ENCODE measurements at regions not wholly inside any gene's neighbourhood (a gene's known extent, or its start where the extent isn't known, plus 50 kb on each side); places are given as distances from the start of the nearest gene placed in this dataset.

DNA sequence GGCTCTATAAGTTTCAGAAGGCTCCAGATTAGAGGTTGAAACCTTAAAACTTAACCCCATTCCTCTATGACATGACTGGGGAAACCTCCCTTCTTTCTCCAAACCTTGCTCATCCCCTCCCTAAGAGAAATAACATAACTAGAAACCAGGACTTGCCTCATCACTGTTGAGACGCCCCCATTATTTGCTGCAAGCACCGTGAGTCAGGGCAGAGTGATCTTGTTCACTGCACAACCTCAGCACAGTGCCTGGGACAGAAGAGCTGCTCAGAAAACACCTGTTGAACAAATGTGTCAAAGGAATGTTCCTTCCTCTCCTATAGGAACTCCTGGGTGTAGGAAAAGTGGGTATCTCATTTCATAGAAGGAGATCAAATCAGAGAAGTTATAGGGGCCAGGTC is 132.7 kb upstream of the CTAGE1 start:
- H3K9me3 ChIP-seq (ENCODE audit: control insufficient read depth in 5 of 5, low read length in 5 of 5) = no peaks in the 10 kb centered on the region
- peaks cover 0 to 9% (median 3%) of the 10 kb centered on the region in 5 donors for H3K4me1 ChIP-seq (ENCODE audit: control insufficient read depth in 5 of 5, insufficient read depth in 5 of 5, low read length in 5 of 5)
- H3K4me3 ChIP-seq (ENCODE audit: low read depth in 1 of 5, low read length in 5 of 5) = no peak overlapping the region
- H3K27me3 ChIP-seq (ENCODE audit: control insufficient read depth in 5 of 5, insufficient read depth in 4 of 5, low read length in 5 of 5) = peaks cover 0 to 3% (median 0%) of the 10 kb centered on the region in 5 donors
- H3K36me3 ChIP-seq (ENCODE audit: control insufficient read depth in 5 of 5, insufficient read depth in 5 of 5, low read length in 5 of 5) = no peaks in the 10 kb centered on the region
- H3K9ac ChIP-seq (ENCODE audit: low read length in 5 of 5) = no peak overlapping the region
- H3K27ac ChIP-seq (ENCODE audit: low read depth, low read length) = no peak overlapping the region

DNA sequence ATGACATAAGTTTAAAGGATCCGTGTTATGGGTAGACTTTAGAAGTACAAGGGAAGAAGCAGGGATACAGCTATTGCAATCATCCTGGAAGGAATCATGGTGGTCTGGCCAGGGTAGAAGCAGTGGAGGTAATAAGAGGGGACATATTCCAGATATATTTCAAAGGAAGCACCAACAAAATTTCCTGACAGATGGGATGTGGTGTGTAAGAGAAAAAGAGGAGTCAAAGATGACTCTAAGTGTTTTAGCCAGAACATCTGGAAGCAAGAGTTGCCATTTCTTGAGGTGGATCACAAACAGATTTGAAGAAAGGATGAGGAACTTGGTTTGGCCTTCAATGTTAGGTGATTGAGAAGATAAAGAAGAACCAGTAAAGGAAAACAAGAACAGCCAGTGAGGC is 133.1 kb upstream of the CTAGE1 start:
- peaks cover 0 to 3% (median 0%) of the 10 kb centered on the region in 5 donors for H3K27me3 ChIP-seq (ENCODE audit: control insufficient read depth in 5 of 5, insufficient read depth in 4 of 5, low read length in 5 of 5)
- H3K4me3 ChIP-seq (ENCODE audit: low read depth in 1 of 5, low read length in 5 of 5) = no peak overlapping the region
- H3K4me1 ChIP-seq (ENCODE audit: control insufficient read depth in 5 of 5, insufficient read depth in 5 of 5, low read length in 5 of 5) = peaks cover 0 to 9% (median 3%) of the 10 kb centered on the region in 5 donors
- no peaks in the 10 kb centered on the region for H3K9me3 ChIP-seq (ENCODE audit: control insufficient read depth in 5 of 5, low read length in 5 of 5)
- H3K36me3 ChIP-seq (ENCODE audit: control insufficient read depth in 5 of 5, insufficient read depth in 5 of 5, low read length in 5 of 5) = no peaks in the 10 kb centered on the region
- H3K9ac ChIP-seq (ENCODE audit: low read length in 5 of 5) = no peak overlapping the region
- no peak overlapping the region for H3K27ac ChIP-seq (ENCODE audit: low read depth, low read length)

DNA sequence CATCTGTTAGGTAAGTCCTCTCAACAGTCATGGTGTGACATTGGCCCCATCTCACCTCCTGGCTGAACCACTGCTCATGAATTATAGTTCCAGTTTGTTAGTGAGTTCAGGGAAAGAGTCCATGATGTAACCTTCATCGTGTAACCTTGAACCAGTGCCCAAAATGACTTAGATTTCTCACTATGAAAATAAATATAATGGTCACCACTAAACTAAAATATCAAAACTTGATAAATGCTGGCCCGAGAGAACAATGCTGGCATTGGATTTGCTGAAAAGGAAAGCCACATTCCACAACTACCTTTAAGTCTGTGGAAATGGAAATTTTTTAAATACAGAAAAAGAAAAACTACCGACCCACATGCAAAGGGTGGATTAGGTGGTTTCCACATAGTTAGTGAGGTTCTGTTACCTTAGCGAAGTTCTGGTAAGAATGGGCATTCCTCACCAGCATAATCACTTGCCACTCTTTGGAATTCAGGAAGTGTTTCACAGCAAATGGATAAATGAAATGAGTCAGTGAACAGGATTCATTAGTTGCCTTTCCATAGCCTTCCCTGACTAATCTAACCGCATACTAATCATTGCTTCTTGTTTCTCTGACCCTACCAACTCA is 133.9 kb upstream of the CTAGE1 start:
- Histone ChIP-seq H3K27ac (ENCODE audit: low read depth, low read length) (no peak overlapping the region), H3K9me3 (ENCODE audit: control insufficient read depth in 5 of 5, low read length in 5 of 5) (no peaks in the 10 kb centered on the region), H3K27me3 (ENCODE audit: control insufficient read depth in 5 of 5, insufficient read depth in 4 of 5, low read length in 5 of 5) (peaks cover 0 to 3% (median 0%) of the 10 kb centered on the region in 5 donors), H3K36me3 (ENCODE audit: control insufficient read depth in 5 of 5, insufficient read depth in 5 of 5, low read length in 5 of 5) (no peaks in the 10 kb centered on the region), H3K4me3 (ENCODE audit: low read depth in 1 of 5, low read length in 5 of 5) (no peak overlapping the region), H3K4me1 (ENCODE audit: control insufficient read depth in 5 of 5, insufficient read depth in 5 of 5, low read length in 5 of 5) (peaks cover 0 to 5% (median 2%) of the 10 kb centered on the region in 5 donors), H3K9ac (ENCODE audit: low read length in 5 of 5) (no peak overlapping the region)

DNA sequence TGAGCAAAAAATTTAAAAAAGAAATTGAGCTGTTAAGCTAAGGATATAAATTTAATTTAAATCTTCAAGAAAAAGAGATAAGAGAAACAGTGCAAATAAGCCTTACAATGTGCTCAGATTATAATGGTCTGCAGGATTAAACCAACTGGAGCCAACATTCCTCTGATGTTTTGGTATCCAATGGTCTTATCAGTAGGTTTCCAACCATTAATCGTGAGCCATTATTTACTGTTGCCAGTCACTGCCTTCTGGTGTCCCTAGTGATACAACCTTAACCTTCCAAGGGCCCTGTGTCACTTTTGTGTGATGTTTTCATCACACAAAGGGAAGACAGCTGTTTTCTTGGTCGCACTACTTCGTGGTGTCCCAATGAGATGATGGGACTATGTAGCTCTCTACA is 134.5 kb upstream of the CTAGE1 start:
- H3K9ac ChIP-seq (ENCODE audit: low read length in 5 of 5) = no peak overlapping the region
- no peaks in the 10 kb centered on the region for H3K36me3 ChIP-seq (ENCODE audit: control insufficient read depth in 5 of 5, insufficient read depth in 5 of 5, low read length in 5 of 5)
- no peaks in the 10 kb centered on the region for H3K9me3 ChIP-seq (ENCODE audit: control insufficient read depth in 5 of 5, low read length in 5 of 5)
- H3K4me1 ChIP-seq (ENCODE audit: control insufficient read depth in 5 of 5, insufficient read depth in 5 of 5, low read length in 5 of 5) = peaks cover 0 to 3% (median 2%) of the 10 kb centered on the region in 5 donors
- no peak overlapping the region for H3K4me3 ChIP-seq (ENCODE audit: low read depth in 1 of 5, low read length in 5 of 5)
- H3K27me3 ChIP-seq (ENCODE audit: control insufficient read depth in 5 of 5, insufficient read depth in 4 of 5, low read length in 5 of 5) = peaks cover 0 to 3% (median 0%) of the 10 kb centered on the region in 5 donors
- no peak overlapping the region for H3K27ac ChIP-seq (ENCODE audit: low read depth, low read length)

DNA sequence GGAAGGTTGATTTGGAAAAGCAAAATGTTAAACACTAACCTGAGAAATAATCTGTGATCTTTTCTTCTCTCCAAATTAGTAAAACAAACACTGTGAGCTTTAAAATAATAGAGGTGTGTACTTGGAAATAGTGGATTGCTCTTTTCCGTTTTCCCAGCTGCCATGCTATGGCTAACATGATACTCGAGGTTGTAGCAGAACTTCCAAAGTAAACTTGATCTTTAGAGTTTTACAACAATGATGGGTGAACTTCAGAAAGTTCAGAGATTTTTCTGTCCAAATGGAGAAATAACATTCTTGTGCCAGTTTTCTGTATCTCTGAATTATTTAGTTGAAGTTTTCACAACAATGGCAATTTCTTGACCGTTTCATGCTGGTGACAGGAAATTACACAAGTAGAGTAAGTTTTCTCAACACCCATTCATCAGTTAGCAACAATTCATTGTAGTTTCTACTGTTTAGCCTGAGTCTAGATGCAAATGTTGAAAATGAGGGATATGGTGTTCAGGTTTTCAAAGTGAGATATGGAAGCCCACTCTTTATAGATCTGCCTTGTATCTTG is 135.3 kb upstream of the CTAGE1 start:
- peaks cover 0 to 3% (median 0%) of the 10 kb centered on the region in 5 donors for H3K27me3 ChIP-seq (ENCODE audit: control insufficient read depth in 5 of 5, insufficient read depth in 4 of 5, low read length in 5 of 5)
- H3K9ac ChIP-seq (ENCODE audit: low read length in 5 of 5) = no peak overlapping the region
- H3K4me1 ChIP-seq (ENCODE audit: control insufficient read depth in 5 of 5, insufficient read depth in 5 of 5, low read length in 5 of 5) = peaks cover 0 to 3% (median 2%) of the 10 kb centered on the region in 5 donors
- H3K36me3 ChIP-seq (ENCODE audit: control insufficient read depth in 5 of 5, insufficient read depth in 5 of 5, low read length in 5 of 5) = no peaks in the 10 kb centered on the region
- H3K27ac ChIP-seq (ENCODE audit: low read depth, low read length) = no peak overlapping the region
- no peak overlapping the region for H3K4me3 ChIP-seq (ENCODE audit: low read depth in 1 of 5, low read length in 5 of 5)
- H3K9me3 ChIP-seq (ENCODE audit: control insufficient read depth in 5 of 5, low read length in 5 of 5) = no peaks in the 10 kb centered on the region

DNA sequence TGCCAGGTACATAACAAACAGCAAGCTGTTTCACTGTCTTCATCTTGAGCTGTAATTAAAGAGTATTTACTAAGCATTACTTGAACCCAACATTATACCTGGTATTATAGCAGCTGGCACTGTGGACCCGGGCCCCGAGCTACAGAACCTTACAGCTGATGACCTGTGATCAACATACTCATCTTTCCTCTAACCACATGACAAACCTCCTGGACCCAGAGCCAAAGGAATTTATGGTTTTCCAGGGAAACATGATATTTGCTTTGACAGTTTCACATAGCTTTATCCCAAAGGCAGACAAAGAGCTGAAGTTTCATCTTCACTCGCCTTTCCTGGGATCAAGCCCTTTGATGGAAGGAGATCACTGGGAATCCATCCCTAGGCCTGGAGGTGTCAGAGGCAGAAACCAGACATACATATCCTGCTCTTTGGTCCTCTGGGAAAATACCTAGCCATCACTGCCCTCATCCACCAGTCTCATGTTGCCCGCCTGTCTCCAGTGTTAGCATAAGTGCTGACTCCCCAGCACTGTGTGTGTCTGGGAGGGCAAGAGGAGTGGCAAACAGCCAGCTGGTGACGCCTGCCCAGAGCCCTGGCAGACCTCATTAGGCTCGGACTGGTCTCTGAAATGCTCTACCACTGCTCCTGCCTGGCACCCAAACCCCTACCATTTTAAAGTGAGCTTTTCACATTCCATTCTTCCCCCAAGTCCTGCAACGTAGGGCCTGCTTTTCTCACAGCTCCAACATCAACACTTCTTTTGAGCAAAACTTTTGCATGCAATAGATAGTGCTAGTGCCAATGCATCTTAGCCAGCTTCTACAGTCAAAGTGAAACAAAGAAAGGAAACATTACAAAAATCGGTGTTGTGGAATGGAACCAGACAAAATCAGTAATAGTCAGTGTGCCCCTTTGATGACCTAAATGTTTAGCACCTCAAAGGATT is 138.8 kb upstream of the CTAGE1 start:
- Histone ChIP-seq H3K27ac (ENCODE audit: low read depth, low read length) (no peak overlapping the region), H3K27me3 (ENCODE audit: control insufficient read depth in 5 of 5, insufficient read depth in 4 of 5, low read length in 5 of 5) (peaks cover 0 to 4% (median 0%) of the 10 kb centered on the region in 5 donors), H3K4me3 (ENCODE audit: low read depth in 1 of 5, low read length in 5 of 5) (no peak overlapping the region), H3K4me1 (ENCODE audit: control insufficient read depth in 5 of 5, insufficient read depth in 5 of 5, low read length in 5 of 5) (peaks cover 0 to 14% (median 9%) of the 10 kb centered on the region in 5 donors), H3K9ac (ENCODE audit: low read length in 5 of 5) (no peak overlapping the region), H3K9me3 (ENCODE audit: control insufficient read depth in 5 of 5, low read length in 5 of 5) (no peaks in the 10 kb centered on the region), H3K36me3 (ENCODE audit: control insufficient read depth in 5 of 5, insufficient read depth in 5 of 5, low read length in 5 of 5) (no peaks in the 10 kb centered on the region)

DNA sequence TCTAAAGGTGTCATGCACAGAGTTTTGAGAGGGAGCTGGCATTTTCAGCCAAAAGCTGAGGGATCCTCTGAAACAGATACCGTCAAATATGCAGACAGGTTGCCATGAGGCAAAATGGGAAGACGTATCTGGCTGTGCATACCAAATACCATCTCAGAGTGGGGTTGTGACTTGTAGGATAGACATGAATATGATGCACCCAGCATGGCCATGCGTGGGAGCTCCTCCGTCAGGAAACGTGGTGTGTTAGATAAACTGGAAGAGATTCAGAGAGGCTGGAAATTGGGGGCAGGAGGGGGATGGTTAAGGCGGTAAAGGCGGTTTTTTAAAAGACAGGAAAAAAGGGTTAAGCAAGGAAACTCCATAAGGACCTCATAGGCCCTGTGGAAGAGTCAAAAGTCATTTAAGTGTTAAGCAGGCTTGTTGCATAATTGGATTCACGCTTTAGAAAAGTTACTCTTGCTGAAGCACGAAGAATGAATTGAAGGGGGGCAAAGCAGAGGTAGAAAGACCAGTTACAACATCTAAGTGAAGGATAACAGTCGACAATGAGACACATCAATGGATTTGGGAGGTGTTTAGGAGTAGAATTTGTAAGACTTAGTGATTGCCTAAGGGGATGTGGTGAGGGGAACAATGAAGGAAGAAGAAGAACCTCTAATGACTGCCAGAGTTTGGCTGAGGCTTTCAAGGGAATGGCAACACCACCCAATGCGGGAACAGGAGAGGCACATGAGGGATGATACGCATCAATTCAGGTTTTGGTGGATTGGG is 139.6 kb upstream of the CTAGE1 start:
- Histone ChIP-seq H3K36me3 (ENCODE audit: control insufficient read depth in 5 of 5, insufficient read depth in 5 of 5, low read length in 5 of 5) (no peaks in the 10 kb centered on the region), H3K27ac (ENCODE audit: low read depth, low read length) (no peak overlapping the region), H3K9ac (ENCODE audit: low read length in 5 of 5) (no peak overlapping the region), H3K4me3 (ENCODE audit: low read depth in 1 of 5, low read length in 5 of 5) (no peak overlapping the region), H3K4me1 (ENCODE audit: control insufficient read depth in 5 of 5, insufficient read depth in 5 of 5, low read length in 5 of 5) (peaks cover 0 to 14% (median 9%) of the 10 kb centered on the region in 5 donors), H3K27me3 (ENCODE audit: control insufficient read depth in 5 of 5, insufficient read depth in 4 of 5, low read length in 5 of 5) (peaks cover 0 to 4% (median 0%) of the 10 kb centered on the region in 5 donors), H3K9me3 (ENCODE audit: control insufficient read depth in 5 of 5, low read length in 5 of 5) (no peaks in the 10 kb centered on the region)

DNA sequence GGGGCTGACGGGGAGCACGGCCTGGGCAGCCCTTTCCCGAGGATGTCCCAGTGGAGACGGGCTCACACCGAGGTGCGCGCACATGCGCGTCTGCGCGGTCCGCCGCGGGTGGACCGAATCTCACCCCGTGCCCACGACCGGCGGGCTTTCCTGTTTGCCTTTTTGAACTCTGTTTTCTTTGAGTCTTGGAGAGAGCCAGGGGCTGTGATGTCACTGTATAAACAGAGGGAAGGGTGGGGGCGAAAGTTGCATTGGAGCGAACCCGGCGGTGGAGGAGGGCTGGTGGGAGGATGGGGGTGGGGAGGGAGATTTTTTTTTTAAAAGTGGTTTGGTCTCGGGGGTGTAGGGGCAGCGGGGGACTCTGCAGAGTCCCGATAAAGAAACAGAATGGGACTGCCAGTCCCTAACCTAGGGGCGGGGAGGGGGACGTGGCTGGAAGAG is 141.2 kb upstream of the CTAGE1 start:
- H3K27ac ChIP-seq (ENCODE audit: low read depth, low read length) = no peak overlapping the region
- H3K9ac ChIP-seq (ENCODE audit: low read length in 5 of 5) = no peak overlapping the region
- H3K36me3 ChIP-seq (ENCODE audit: control insufficient read depth in 5 of 5, insufficient read depth in 5 of 5, low read length in 5 of 5) = no peaks in the 10 kb centered on the region
- peaks cover 0 to 4% (median 0%) of the 10 kb centered on the region in 5 donors for H3K27me3 ChIP-seq (ENCODE audit: control insufficient read depth in 5 of 5, insufficient read depth in 4 of 5, low read length in 5 of 5)
- peak overlapping the region; percentile 11 to 66 (median 62) for H3K4me3 ChIP-seq (ENCODE audit: low read depth in 1 of 5, low read length in 5 of 5)
- H3K4me1 ChIP-seq (ENCODE audit: control insufficient read depth in 5 of 5, insufficient read depth in 5 of 5, low read length in 5 of 5) = peaks cover 0 to 16% (median 9%) of the 10 kb centered on the region in 5 donors
- no peaks in the 10 kb centered on the region for H3K9me3 ChIP-seq (ENCODE audit: control insufficient read depth in 5 of 5, low read length in 5 of 5)

- peak overlapping the region; percentile 25 for H3K27ac ChIP-seq (ENCODE audit: low read depth, low read length)
- H3K36me3 ChIP-seq (ENCODE audit: control insufficient read depth in 5 of 5, insufficient read depth in 5 of 5, low read length in 5 of 5) = no peaks in the 10 kb centered on the region
- H3K9ac ChIP-seq (ENCODE audit: low read length in 5 of 5) = peak overlapping the region in 3 of 5 donors; percentile 21 to 66 (median 62)
- H3K4me3 ChIP-seq (ENCODE audit: low read depth in 1 of 5, low read length in 5 of 5) = peak overlapping the region; percentile 56 to 69 (median 66)
- peaks cover 0 to 16% (median 9%) of the 10 kb centered on the region in 5 donors for H3K4me1 ChIP-seq (ENCODE audit: control insufficient read depth in 5 of 5, insufficient read depth in 5 of 5, low read length in 5 of 5)
- H3K9me3 ChIP-seq (ENCODE audit: control insufficient read depth in 5 of 5, low read length in 5 of 5) = no peaks in the 10 kb centered on the region
- H3K27me3 ChIP-seq (ENCODE audit: control insufficient read depth in 5 of 5, insufficient read depth in 4 of 5, low read length in 5 of 5) = peaks cover 0 to 4% (median 0%) of the 10 kb centered on the region in 5 donors
These were observed 141.9 kb upstream of the CTAGE1 start for GRCh38 chr18:22559414-22560274.
